ENCODE measurements at regions not wholly inside any gene's neighbourhood (a gene's known extent, or its start where the extent isn't known, plus 50 kb on each side); places are given as distances from the start of the nearest gene placed in this dataset.

GRCh38 chr5:96282020-96282419 lies 151.0 kb downstream of the PCSK1 start:
- DNase-seq, result no peak

DNA sequence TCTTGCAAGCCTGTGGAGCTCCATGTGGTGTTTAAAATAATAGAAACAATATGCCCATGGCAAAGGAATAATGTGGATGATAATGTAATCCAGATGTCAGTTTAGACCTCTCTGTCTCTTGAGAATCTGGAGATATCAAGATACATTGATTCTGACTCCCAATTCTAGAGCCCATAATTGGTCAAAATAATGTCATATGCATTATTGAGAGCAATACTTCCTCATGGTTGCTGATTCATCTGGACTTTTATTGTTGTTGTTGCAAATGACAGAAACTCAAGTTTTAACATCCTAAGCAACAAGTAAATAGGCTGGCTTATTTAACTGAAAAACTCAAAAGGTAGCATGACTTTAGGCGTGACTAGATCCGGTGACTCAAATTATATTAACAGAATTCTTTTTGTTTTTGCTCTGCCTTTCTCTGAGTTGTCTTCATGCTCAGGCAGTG lies 152.1 kb downstream of the PCSK1 start:
- no peak for DNase-seq

- no peak for DNase-seq
These were observed 153.1 kb downstream of the PCSK1 start for GRCh38 chr5:96279801-96280542.

DNA sequence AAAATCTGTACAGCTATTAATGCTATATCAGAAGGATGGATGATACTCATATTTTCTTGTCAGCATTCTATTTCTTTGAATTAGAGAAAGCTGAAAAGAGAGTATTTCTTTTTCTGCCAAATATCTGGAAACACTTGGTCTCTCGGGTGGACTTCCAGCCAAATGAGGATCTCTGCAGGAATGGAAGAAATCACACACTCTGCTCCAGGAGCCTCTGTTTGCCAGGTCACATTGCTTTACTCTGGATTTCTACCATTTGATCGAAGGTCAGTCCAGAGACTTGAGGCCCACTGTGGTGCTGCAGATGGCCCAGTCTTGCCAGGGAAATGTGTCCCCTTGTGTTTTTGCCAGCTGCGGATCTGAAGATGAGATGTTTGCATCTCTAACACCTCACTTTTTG lies 154.1 kb downstream of the PCSK1 start:
- DNase-seq, result no peak

GRCh38 chr5:96275051-96275450 lies 158.0 kb downstream of the PCSK1 start:
- DNase-seq, result no peak

GRCh38 chr5:96265487-96265886 lies 167.6 kb downstream of the PCSK1 start:
- no peak for DNase-seq

- DNase-seq, result no peak
These were observed 169.0 kb downstream of the PCSK1 start for GRCh38 chr5:96264047-96264446.

- no peak for DNase-seq
These were observed 170.9 kb downstream of the PCSK1 start for GRCh38 chr5:96262105-96262504.

- DNase-seq, result no peak
These were observed 173.0 kb downstream of the PCSK1 start for GRCh38 chr5:96260009-96260408.

- no peak for DNase-seq
These were observed 173.8 kb downstream of the PCSK1 start for GRCh38 chr5:96259151-96259772.

GRCh38 chr5:96258692-96259091 lies 174.4 kb downstream of the PCSK1 start:
- DNase-seq, result no peak

- DNase-seq, result no peak
These were observed 175.1 kb downstream of the PCSK1 start for GRCh38 chr5:96257904-96258303.

GRCh38 chr5:96256795-96257470 lies 176.1 kb downstream of the PCSK1 start:
- DNase-seq, result peak; percentile 1

- DNase-seq, result no peak
These were observed 177.9 kb downstream of the PCSK1 start for GRCh38 chr5:96254980-96255691.

DNA sequence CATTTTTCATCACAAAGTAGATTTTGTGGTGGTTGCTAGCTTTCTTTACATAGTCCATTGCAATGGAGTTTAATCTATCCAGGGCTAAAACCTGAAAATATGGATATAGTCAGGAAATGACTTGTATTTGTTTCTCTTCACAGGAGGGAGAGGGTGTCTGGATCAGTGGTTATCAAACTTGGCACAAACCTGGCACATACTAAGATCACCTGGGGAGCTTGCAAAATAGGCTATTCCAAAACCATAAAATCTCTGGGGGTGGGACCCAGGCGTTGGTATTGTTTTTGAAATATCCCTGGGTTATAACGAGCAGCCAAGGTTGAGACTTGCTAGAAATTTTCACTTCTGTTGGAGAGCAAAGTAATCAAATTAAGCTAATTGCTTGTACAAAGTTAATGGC lies 179.9 kb downstream of the PCSK1 start:
- DNase-seq, result no peak

GRCh38 chr5:96252596-96252995 lies 180.5 kb downstream of the PCSK1 start:
- DNase-seq, result no peak

- no peak for DNase-seq
These were observed 182.3 kb downstream of the PCSK1 start for GRCh38 chr5:96250782-96251181.

DNA sequence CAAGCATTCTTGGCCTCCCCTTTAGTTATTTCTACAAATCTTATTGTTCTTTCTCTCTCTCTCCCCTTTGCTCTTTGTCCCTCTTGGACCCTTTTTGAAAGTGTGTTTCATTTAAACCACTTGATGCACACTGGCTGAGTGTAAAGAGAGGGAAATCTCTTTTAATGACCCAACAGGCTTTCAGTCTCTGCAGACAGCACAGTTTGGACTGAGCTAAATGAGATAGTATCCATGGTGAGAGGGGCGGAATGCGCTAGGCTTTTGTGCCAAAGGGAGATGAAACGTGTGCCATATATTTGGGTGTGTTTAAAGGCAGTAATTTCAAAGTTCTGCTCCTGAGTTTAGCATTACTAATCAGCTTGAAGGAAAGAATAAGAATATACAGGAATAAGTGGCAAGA lies 184.9 kb downstream of the PCSK1 start:
- no peak for DNase-seq

DNA sequence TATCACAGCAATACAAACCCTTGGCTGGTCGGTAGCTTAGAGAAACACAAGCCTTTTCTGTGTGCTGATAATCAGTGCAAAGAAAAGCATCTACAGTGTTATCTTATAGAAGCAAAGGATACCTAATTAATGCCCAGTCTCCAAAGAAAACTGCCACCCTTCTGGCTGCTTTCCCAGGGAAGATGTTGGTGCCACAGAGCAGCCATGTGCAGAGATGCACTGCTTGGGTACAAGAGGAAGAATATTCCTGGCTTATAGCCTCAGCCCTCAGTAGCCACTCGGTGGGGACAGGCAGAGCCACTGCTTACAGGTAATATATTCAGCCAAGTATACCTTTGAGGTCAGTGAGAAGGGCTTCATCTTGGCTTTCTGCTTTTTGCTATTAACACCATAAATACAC lies 185.3 kb downstream of the PCSK1 start:
- no peak for DNase-seq

GRCh38 chr5:96247097-96247701 lies 185.8 kb downstream of the PCSK1 start:
- DNase-seq, result peak; percentile 17

DNA sequence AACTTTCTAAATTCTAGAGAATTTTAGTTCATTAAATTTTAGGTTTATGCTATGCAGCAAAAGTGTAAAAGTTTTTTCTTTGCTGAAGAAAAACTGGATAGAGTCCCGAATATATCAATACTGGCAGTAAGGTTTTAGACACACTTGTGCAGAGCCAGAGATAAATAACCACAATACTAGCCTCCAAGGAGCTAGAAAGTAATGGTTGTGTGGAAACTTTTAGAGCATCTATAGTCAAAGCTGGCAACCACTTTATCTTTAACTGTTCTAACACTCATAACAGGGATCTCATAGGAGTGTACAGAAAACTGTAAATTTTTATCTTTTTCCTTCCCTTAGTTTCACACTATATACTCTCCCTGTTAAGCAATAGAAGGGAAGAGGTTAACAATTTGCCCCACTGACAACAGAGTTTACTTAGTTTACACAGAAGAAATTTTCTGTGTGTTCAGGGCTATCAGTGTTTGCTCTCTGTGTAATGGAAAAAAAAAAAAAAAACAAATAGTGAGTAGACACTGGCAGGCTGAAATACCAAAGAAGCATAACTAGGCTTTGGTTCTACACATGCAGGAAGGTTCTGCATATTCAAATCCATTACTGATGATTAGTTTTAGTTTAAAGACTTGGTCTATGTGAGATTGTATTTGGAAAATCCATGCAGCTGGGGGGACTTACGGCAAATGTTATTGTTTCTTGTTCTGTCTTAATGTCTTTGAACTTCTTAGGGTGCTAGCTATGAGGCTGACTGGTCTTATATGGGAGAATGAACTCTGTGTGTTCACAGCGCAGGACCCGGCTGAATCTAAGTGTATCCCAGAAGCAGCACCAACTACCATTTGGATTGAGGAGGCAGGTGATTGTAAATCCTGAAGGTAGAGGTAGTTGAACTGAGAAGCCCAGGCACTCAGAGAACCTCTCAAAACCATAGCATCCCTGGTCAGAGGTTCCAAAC lies 187.6 kb downstream of the PCSK1 start:
- DNase-seq, result no peak

DNA sequence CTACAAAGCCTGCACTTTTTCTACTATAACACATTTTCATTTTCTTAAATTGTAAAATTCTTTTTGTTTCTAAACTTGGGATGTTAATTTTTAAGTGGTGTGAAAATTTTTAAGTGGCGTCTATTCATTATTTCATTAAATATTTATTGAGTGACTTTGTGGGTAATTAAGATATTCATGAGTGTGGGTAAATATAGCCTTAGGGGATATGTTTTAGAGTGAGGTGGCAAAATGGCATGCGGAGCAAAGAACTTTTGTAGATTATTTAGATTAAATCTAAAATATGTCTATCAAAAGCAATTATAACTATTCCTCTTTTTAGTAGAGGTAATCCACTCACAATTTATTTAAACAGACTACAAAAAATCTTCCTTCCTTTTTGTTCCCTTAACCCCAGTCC lies 188.4 kb downstream of the PCSK1 start:
- no peak for DNase-seq

All from NCI-H345 (cell line).